Neural progenitor cell (in vitro differentiated cells): ENCODE measurements at regions not wholly inside any gene's neighbourhood (a gene's known extent, or its start where the extent isn't known, plus 50 kb on each side); places are given as distances from the start of the nearest gene placed in this dataset.

Experiments
- CTCF ChIP-seq: fragments of 200-600 bp; sonication (generic); IDR thresholded peaks from 2 replicates; pipeline ENCODE4 v1.5.1; 2017; ENCODE audit warnings: antibody characterized with exemption, mild to moderate bottlenecking
- EZH2 ChIP-seq: fragments of 200-600 bp; sonication (generic); IDR thresholded peaks from 2 replicates; pipeline ENCODE4 v1.6.1; 2017; ENCODE audit warnings: antibody characterized with exemption, mild to moderate bottlenecking, moderate library complexity
- EZH2phosphoT487 ChIP-seq: fragments of 200-600 bp; sonication (generic); IDR thresholded peaks from 2 replicates; pipeline ENCODE4 v1.6.1; 2017; ENCODE audit warnings: antibody characterized with exemption

- TF ChIP-seq CTCF (no peak), EZH2phosphoT487 (no peak), EZH2 (no peak)
These were observed 616.1 kb downstream of the MAFB start for GRCh38 chr20:40072907-40073306.
